ENCODE measurements at regions not wholly inside any gene's neighbourhood (a gene's known extent, or its start where the extent isn't known, plus 50 kb on each side); places are given as distances from the start of the nearest gene placed in this dataset.
"Not testable (repeated sequence)": the region's sequence is repeated elsewhere in the genome, so short reads cannot be mapped to it uniquely, and the experiment has no call there.

- Mint-ChIP-seq H3K27me3 (no peaks in the 10 kb centered on the region), H3K27ac (no peak overlapping the region), H3K9me3 (peaks cover 3% of the 10 kb centered on the region), H3K4me1 (no peaks in the 10 kb centered on the region), H3K36me3 (ENCODE audit: low read depth) (no peaks in the 10 kb centered on the region), H3K4me3 (no peak overlapping the region)
- ChIA-PET CTCF (no interaction called here), POLR2A (no interaction called here)
- no peak for DNase-seq
Measured at GRCh38 chr5:120790339-120790738, 326.2 kb downstream of the PRR16 start.

- H3K27me3 Mint-ChIP-seq, result no peaks in the 10 kb centered on the region
- ChIA-PET POLR2A (no interaction called here), CTCF (no interaction called here)
- DNase-seq, result no peak
- no peak overlapping the region for H3K4me3 Mint-ChIP-seq
- H3K4me1 Mint-ChIP-seq, result no peaks in the 10 kb centered on the region
- no peak overlapping the region for H3K27ac Mint-ChIP-seq
- peaks cover 2% of the 10 kb centered on the region for H3K9me3 Mint-ChIP-seq
- no peaks in the 10 kb centered on the region for H3K36me3 Mint-ChIP-seq (ENCODE audit: low read depth)
Measured at GRCh38 chr5:120792477-120792876, 328.4 kb downstream of the PRR16 start.

DNA sequence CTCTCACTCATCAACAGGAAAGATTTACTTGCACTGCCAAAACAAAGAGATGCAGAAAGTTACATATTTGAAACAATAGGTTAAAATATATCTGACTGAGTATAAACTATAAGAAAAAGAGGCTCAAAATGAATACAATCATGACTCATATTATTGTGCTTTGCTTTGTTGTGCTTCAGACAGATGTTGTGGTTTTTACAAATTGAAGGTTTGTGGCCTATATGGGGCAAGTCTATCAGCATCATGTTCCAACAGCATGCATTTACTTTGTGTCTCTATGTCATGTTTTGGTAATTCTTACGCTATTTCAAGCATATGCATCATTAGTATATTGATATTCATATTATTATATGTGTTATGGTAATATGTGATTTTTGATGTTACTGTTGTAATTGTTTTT is 330.0 kb downstream of the PRR16 start:
- no peaks in the 10 kb centered on the region for H3K36me3 Mint-ChIP-seq (ENCODE audit: low read depth)
- H3K27me3 Mint-ChIP-seq, result no peaks in the 10 kb centered on the region
- H3K9me3 Mint-ChIP-seq, result no peaks in the 10 kb centered on the region
- no peak overlapping the region for H3K4me3 Mint-ChIP-seq
- DNase-seq, result no peak
- no peaks in the 10 kb centered on the region for H3K4me1 Mint-ChIP-seq
- ChIA-PET CTCF (no interaction called here), POLR2A (no interaction called here)
- H3K27ac Mint-ChIP-seq, result no peak overlapping the region

- ChIA-PET POLR2A (no interaction called here), CTCF (no interaction called here)
- Mint-ChIP-seq H3K4me3 (no peak overlapping the region), H3K27ac (no peak overlapping the region), H3K4me1 (no peaks in the 10 kb centered on the region), H3K27me3 (no peaks in the 10 kb centered on the region), H3K9me3 (no peaks in the 10 kb centered on the region), H3K36me3 (ENCODE audit: low read depth) (no peaks in the 10 kb centered on the region)
- no peak for DNase-seq
Measured at GRCh38 chr5:120803282-120803681, 339.2 kb downstream of the PRR16 start.

- no peak for DNase-seq
- H3K4me3 Mint-ChIP-seq, result no peak overlapping the region
- H3K4me1 Mint-ChIP-seq, result no peaks in the 10 kb centered on the region
- no peaks in the 10 kb centered on the region for H3K27me3 Mint-ChIP-seq
- POLR2A ChIA-PET, result no interaction called here
- H3K36me3 Mint-ChIP-seq (ENCODE audit: low read depth), result no peaks in the 10 kb centered on the region
- no peak overlapping the region for H3K27ac Mint-ChIP-seq
- H3K9me3 Mint-ChIP-seq, result no peaks in the 10 kb centered on the region
- CTCF ChIA-PET, result no interaction called here
Measured at GRCh38 chr5:120805131-120805530, 341.0 kb downstream of the PRR16 start.

DNA sequence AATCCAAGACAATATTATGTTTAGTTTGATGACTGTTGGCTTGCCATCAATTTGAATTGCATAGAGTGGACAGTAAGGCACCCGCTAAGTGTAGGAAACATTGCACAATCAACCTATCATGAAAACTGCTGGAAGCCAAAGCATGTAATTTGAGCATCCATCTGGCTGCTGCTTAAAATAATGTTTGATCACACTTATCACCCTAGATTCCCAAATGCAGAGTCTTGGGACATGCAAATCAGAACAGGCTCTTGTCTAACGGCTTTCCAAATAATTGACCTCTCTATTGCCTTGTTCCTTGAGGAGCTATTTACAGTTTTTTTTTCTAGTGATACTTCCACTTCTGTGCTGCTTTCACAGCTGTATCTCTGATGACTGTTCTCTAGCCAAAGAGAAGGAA is 342.1 kb downstream of the PRR16 start:
- H3K36me3 Mint-ChIP-seq (ENCODE audit: low read depth), result no peaks in the 10 kb centered on the region
- no peak overlapping the region for H3K27ac Mint-ChIP-seq
- H3K27me3 Mint-ChIP-seq, result no peaks in the 10 kb centered on the region
- DNase-seq, result no peak
- no peak overlapping the region for H3K4me3 Mint-ChIP-seq
- POLR2A ChIA-PET, result no interaction called here
- no peaks in the 10 kb centered on the region for H3K4me1 Mint-ChIP-seq
- no peaks in the 10 kb centered on the region for H3K9me3 Mint-ChIP-seq
- CTCF ChIA-PET, result no interaction called here

- no peaks in the 10 kb centered on the region for H3K27me3 Mint-ChIP-seq
- H3K4me1 Mint-ChIP-seq, result no peaks in the 10 kb centered on the region
- H3K27ac Mint-ChIP-seq, result no peak overlapping the region
- no peak overlapping the region for H3K4me3 Mint-ChIP-seq
- no peaks in the 10 kb centered on the region for H3K9me3 Mint-ChIP-seq
- DNase-seq, result no peak
- ChIA-PET CTCF (no interaction called here), POLR2A (no interaction called here)
- H3K36me3 Mint-ChIP-seq (ENCODE audit: low read depth), result no peaks in the 10 kb centered on the region
Measured at GRCh38 chr5:120808135-120808534, 344.0 kb downstream of the PRR16 start.

DNA sequence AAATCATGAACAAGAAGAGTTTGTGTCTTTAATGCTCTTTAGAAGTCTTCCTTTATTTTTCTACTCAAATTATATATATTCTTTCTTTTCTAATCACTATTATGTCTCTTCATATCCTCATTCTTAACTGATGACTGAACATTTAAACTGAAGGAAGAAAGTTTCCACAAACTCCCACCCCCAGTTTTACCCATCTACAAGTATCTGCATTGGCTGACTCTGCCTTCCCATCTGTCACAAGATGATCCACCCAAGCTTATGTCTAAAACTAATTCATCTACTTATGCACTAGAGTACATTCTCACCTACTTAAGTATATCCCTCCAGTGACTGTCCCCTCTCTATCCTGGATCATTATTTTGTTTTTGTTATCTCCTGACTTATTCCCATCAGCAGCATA is 344.5 kb downstream of the PRR16 start:
- POLR2A ChIA-PET, result no interaction called here
- H3K9me3 Mint-ChIP-seq, result peaks cover 2% of the 10 kb centered on the region
- CTCF ChIA-PET, result no interaction called here
- DNase-seq, result no peak
- no peaks in the 10 kb centered on the region for H3K27me3 Mint-ChIP-seq
- no peak overlapping the region for H3K4me3 Mint-ChIP-seq
- no peaks in the 10 kb centered on the region for H3K36me3 Mint-ChIP-seq (ENCODE audit: low read depth)
- H3K27ac Mint-ChIP-seq, result no peak overlapping the region
- no peaks in the 10 kb centered on the region for H3K4me1 Mint-ChIP-seq

- Mint-ChIP-seq H3K4me1 (no peaks in the 10 kb centered on the region), H3K27me3 (no peaks in the 10 kb centered on the region), H3K4me3 (no peak overlapping the region), H3K36me3 (ENCODE audit: low read depth) (no peaks in the 10 kb centered on the region), H3K27ac (no peak overlapping the region), H3K9me3 (peaks cover 13% of the 10 kb centered on the region)
- DNase-seq, result no peak
- POLR2A ChIA-PET, result no interaction called here
- CTCF ChIA-PET, result no interaction called here
Measured at GRCh38 chr5:120813551-120813950, 349.5 kb downstream of the PRR16 start.

DNA sequence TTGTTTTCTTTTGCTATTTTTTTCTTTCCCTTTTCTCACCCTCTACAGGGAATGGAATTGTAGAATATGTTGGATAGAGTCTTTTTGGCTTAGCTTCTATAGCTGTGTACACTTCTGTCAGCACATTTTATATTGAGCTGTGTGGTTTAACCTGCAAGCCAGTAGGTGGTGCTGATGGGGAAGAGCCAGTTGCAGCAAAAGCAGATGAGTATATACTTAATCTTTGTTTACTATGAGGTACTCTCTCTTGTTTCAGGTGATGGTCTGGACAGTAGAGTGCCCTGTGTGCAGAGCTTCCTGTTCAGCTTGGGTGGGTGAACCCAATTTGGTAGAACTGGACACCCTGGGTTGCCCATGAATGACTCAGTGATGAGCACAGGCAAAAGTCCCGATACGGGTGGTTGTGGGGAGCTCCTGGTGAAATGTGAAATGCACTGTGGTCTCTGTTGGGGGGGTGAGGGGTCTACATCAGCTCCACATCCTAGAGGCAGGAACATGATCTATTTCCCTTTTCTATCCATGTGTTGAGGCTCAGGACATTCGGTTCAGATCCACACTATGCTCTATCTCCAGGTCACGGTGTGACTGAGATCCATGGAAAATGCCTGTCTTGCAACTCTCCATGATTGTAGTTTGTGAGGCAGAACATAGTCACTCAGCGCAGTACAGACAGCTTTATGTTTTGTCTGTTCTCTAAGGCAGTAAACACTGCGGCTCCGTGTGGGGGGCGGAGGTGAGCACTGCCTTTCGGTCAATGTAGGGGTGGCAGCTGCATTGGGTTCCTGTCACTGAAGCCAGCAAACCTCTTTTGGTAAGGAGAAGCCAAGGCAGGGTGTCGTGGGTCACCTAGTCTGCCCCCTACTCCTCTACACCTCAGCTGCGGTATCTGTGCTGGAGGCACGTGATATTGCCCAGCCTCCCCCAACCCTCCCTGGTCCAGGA is 353.2 kb downstream of the PRR16 start:
- CTCF ChIA-PET, result no interaction called here
- H3K9me3 Mint-ChIP-seq, result peaks cover 19% of the 10 kb centered on the region
- no peaks in the 10 kb centered on the region for H3K36me3 Mint-ChIP-seq (ENCODE audit: low read depth)
- no peaks in the 10 kb centered on the region for H3K27me3 Mint-ChIP-seq
- no peaks in the 10 kb centered on the region for H3K4me1 Mint-ChIP-seq
- DNase-seq, result no peak
- no peak overlapping the region for H3K27ac Mint-ChIP-seq
- POLR2A ChIA-PET, result no interaction called here
- H3K4me3 Mint-ChIP-seq, result no peak overlapping the region

- H3K4me3 Mint-ChIP-seq, result no peak overlapping the region
- H3K27ac Mint-ChIP-seq, result no peak overlapping the region
- H3K36me3 Mint-ChIP-seq (ENCODE audit: low read depth), result no peaks in the 10 kb centered on the region
- H3K27me3 Mint-ChIP-seq, result no peaks in the 10 kb centered on the region
- H3K9me3 Mint-ChIP-seq, result peaks cover 19% of the 10 kb centered on the region
- no peaks in the 10 kb centered on the region for H3K4me1 Mint-ChIP-seq
- ChIA-PET CTCF (no interaction called here), POLR2A (no interaction called here)
- no peak for DNase-seq
Measured at GRCh38 chr5:120818128-120818527, 354.0 kb downstream of the PRR16 start.

GRCh38 chr5:120823328-120823727 is 359.2 kb downstream of the PRR16 start:
- Mint-ChIP-seq H3K4me3 (no peak overlapping the region), H3K36me3 (ENCODE audit: low read depth) (no peaks in the 10 kb centered on the region), H3K27ac (no peak overlapping the region), H3K27me3 (no peaks in the 10 kb centered on the region), H3K9me3 (peaks cover 8% of the 10 kb centered on the region), H3K4me1 (no peaks in the 10 kb centered on the region)
- POLR2A ChIA-PET, result no interaction called here
- no peak for DNase-seq
- CTCF ChIA-PET, result no interaction called here

GRCh38 chr5:120831646-120832045 is 367.5 kb downstream of the PRR16 start:
- DNase-seq; POLR2A ChIA-PET; H3K36me3 Mint-ChIP-seq (ENCODE audit: low read depth); H3K27me3 Mint-ChIP-seq; H3K9me3 Mint-ChIP-seq; H3K4me3 Mint-ChIP-seq; H3K4me1 Mint-ChIP-seq; CTCF ChIA-PET; H3K27ac Mint-ChIP-seq: not testable (repeated sequence)

DNA sequence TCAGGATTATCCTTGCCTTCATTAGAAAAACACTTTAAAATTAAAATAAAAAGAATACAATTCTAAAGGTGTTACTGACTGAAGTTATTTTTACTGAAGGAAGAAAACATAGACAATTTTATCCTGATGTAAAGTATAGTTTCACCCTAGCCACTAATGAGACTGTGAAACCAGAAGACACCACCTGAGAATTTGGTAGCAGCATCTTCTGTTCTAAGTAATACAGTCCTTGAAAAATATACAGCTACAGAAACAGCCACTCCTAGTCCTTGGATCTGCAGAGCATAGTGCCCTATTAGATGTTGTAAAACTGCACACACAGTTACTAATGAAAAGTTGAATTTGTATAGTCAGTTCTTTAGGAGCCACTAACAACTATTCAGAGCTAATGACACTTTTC is 377.7 kb downstream of the PRR16 start:
- Mint-ChIP-seq H3K4me1 (no peaks in the 10 kb centered on the region), H3K36me3 (ENCODE audit: low read depth) (no peaks in the 10 kb centered on the region), H3K27ac (no peak overlapping the region), H3K4me3 (no peak overlapping the region), H3K27me3 (no peaks in the 10 kb centered on the region), H3K9me3 (no peaks in the 10 kb centered on the region)
- ChIA-PET POLR2A (no interaction called here), CTCF (no interaction called here)
- no peak for DNase-seq

Data from activated CD4-positive, alpha-beta memory T cell treated with anti-CD3 and anti-CD28 coated beads, Interleukin-2, amount 10 ng/mL, durations not matched to agents 7 days and 5 days (primary cell).